SKM-1 treated with dmso at 0.1 percent for 144 hours (cell line): ENCODE measurements at regions not wholly inside any gene's neighbourhood (a gene's known extent, or its start where the extent isn't known, plus 50 kb on each side); places are given as distances from the start of the nearest gene placed in this dataset.

Experiments used
- DNase-seq: peaks from one replicate; lab custom pipeline; 2025; ENCODE audit not compliant: unreplicated experiment; lab: John Stamatoyannopoulos, UW

GRCh38 chr2:109070290-109070689, 58.7 kb upstream of the SH3RF3 start:
- DNase-seq: no peak

- no peak for DNase-seq
These were observed 59.4 kb upstream of the SH3RF3 start for GRCh38 chr2:109069331-109070194.

- no peak for DNase-seq
These were observed 60.2 kb upstream of the SH3RF3 start for GRCh38 chr2:109068811-109069210.

- no peak for DNase-seq
These were observed 61.3 kb upstream of the SH3RF3 start for GRCh38 chr2:109067631-109068125.

GRCh38 chr2:109066917-109067597, 61.9 kb upstream of the SH3RF3 start:
- no peak for DNase-seq

GRCh38 chr2:109066501-109066900, 62.5 kb upstream of the SH3RF3 start:
- no peak for DNase-seq

GRCh38 chr2:109065391-109065734, 63.6 kb upstream of the SH3RF3 start:
- DNase-seq: no peak

GRCh38 chr2:109064660-109065390, 64.2 kb upstream of the SH3RF3 start:
- no peak for DNase-seq

GRCh38 chr2:109062859-109063700, 65.9 kb upstream of the SH3RF3 start:
- DNase-seq: no peak

GRCh38 chr2:109062145-109062858, 66.7 kb upstream of the SH3RF3 start:
- no peak for DNase-seq

- no peak for DNase-seq
These were observed 67.3 kb upstream of the SH3RF3 start for GRCh38 chr2:109061736-109062135.

GRCh38 chr2:109060496-109060895, 68.5 kb upstream of the SH3RF3 start:
- no peak for DNase-seq

- DNase-seq: no peak
These were observed 69.4 kb upstream of the SH3RF3 start for GRCh38 chr2:109059474-109060165.

- no peak for DNase-seq
These were observed 69.8 kb upstream of the EDAR start for GRCh38 chr2:109058802-109059201.

GRCh38 chr2:109058191-109058632, 69.2 kb upstream of the EDAR start:
- no peak for DNase-seq

GRCh38 chr2:109057686-109058085, 68.7 kb upstream of the EDAR start:
- no peak for DNase-seq

- DNase-seq: no peak
These were observed 66.4 kb upstream of the EDAR start for GRCh38 chr2:109055435-109055834.

GRCh38 chr2:109054865-109055264, 65.8 kb upstream of the EDAR start:
- DNase-seq: no peak

GRCh38 chr2:109053716-109054115, 64.7 kb upstream of the EDAR start:
- no peak for DNase-seq
